Tibial nerve (tissue), 4 donors: ENCODE measurements at regions not wholly inside any gene's neighbourhood (a gene's known extent, or its start where the extent isn't known, plus 50 kb on each side); places are given as distances from the start of the nearest gene placed in this dataset.

ENCODE experiments used
- DNase-seq, 2 donors: peaks; one replicate each; pipeline ENCODE4 v3.0.0-alpha.2; 2019; ENCODE audit warnings: low spot score in 2 of 2
- H3K27ac ChIP-seq, 4 donors: fragments of 200-600 bp; sonication (generic) in 3 of 4; one replicate each; pipeline ENCODE4 v1.5.1; 2017 to 2019; ENCODE audit warnings: mild to moderate bottlenecking in 1 of 4
- H3K27me3 ChIP-seq, 2 donors: fragments of 200-600 bp; sonication (generic) in 1 of 2; one replicate each; pipeline versions ENCODE4 v1.5.1 to v1.6.0; 2017 to 2019
- H3K36me3 ChIP-seq, 3 donors: fragments of 200-600 bp; sonication (generic); one replicate each; pipeline ENCODE4 v1.5.1; 2018 to 2019
- H3K4me1 ChIP-seq, 4 donors: fragments of 200-600 bp; sonication (generic) in 3 of 4; one replicate each; pipeline ENCODE4 v1.5.1; 2017 to 2019
- H3K4me3 ChIP-seq, 4 donors: fragments of 200-600 bp; sonication (generic) in 3 of 4; one replicate each; pipeline ENCODE4 v1.5.1; 2017 to 2019; ENCODE audit warnings: mild to moderate bottlenecking in 1 of 4, moderate library complexity in 1 of 4
- H3K9me3 ChIP-seq, 4 donors: fragments of 200-600 bp; sonication (generic) in 3 of 4; one replicate each; pipeline ENCODE4 v1.5.1; 2017 to 2019
- CTCF ChIP-seq, 5 experiments: fragments of 200-600 bp in 3 of 5; fragments of 450-650 bp in 2 of 5; sonication (generic) in 3 of 5; IDR thresholded peaks; one replicate each; pipeline ENCODE4 v1.5.1; 2016 to 2019; ENCODE audit warnings: antibody characterized with exemption in 5 of 5, mild to moderate bottlenecking in 3 of 5, moderate library complexity in 2 of 5
- EP300 ChIP-seq, 2 donors: sonication (generic); formaldehyde crosslinking; IDR thresholded peaks; one replicate each; pipeline ENCODE4 v1.6.1; 2017; ENCODE audit warnings: antibody characterized with exemption in 2 of 2, mild to moderate bottlenecking in 1 of 2
- POLR2A ChIP-seq, 2 donors: fragments of 450-650 bp; IDR thresholded peaks; one replicate each; pipeline ENCODE4 v1.6.1; 2017; ENCODE audit warnings: antibody characterized with exemption in 2 of 2, mild to moderate bottlenecking in 2 of 2, moderate library complexity in 2 of 2
- WGBS, 2 donors: methylation state at CpG; one replicate each; pipeline ENCODE4 v1.1.5; 2018; 5-methylcytosine and 5-hydroxymethylcytosine counted together

GRCh38 chr5:17720071-17720470 is 85.8 kb downstream of the TAF11L14 start:
- no peaks in the 10 kb centered on the region for H3K27me3 ChIP-seq
- H3K9me3 ChIP-seq: no peaks in the 10 kb centered on the region
- whole genome bisulfite sequencing, 2 donors: 26 to 33% methylated on average over 5 of the region's 5 CpGs
- H3K27ac ChIP-seq: no peak overlapping the region
- H3K4me3 ChIP-seq: no peak overlapping the region
- no peaks in the 10 kb centered on the region for H3K4me1 ChIP-seq
- no peak for DNase-seq
- TF ChIP-seq EP300 (IDR thresholded peaks at IDR 0.05): no peak
- no peak for TF ChIP-seq POLR2A (IDR thresholded peaks at IDR 0.05)
- TF ChIP-seq CTCF (IDR thresholded peaks at IDR 0.05): no peak
- no peaks in the 10 kb centered on the region for H3K36me3 ChIP-seq

DNA sequence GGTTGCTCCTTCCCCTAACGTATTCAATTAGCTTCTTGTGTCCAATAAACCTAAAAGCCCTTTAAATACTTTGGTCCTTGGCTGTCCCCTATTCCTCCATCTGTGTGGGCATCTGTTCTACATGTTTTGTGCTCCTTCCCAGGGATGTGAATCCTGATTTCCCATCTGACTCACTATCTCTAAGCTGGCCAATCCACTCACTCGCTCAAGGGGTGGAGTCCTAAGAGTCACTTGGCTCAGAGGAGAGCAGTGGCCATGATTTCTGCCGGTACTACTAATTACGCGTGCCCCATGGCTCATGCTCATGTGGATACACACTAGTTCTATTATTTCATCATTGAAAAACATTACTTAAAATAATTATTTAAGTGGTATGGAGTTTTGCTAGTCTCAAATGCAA is 89.6 kb downstream of the TAF11L14 start:
- H3K27me3 ChIP-seq: no peaks in the 10 kb centered on the region
- H3K4me1 ChIP-seq: no peaks in the 10 kb centered on the region
- no peak overlapping the region for H3K4me3 ChIP-seq
- no peak for DNase-seq
- TF ChIP-seq EP300 (IDR thresholded peaks at IDR 0.05) (no peak), CTCF (IDR thresholded peaks at IDR 0.05) (no peak), POLR2A (IDR thresholded peaks at IDR 0.05) (no peak)
- no peak overlapping the region for H3K27ac ChIP-seq
- H3K36me3 ChIP-seq: no peaks in the 10 kb centered on the region
- H3K9me3 ChIP-seq: no peaks in the 10 kb centered on the region
- 65 to 66% methylated on average over 5 of the region's 5 CpGs for WGBS, 2 donors

GRCh38 chr5:17727098-17727497 is 92.8 kb downstream of the TAF11L14 start:
- no peak for DNase-seq
- no peak overlapping the region for H3K27ac ChIP-seq
- H3K9me3 ChIP-seq: no peaks in the 10 kb centered on the region
- H3K36me3 ChIP-seq: no peaks in the 10 kb centered on the region
- 44 to 58% methylated on average over 3 of the region's 3 CpGs for WGBS, 2 donors
- no peaks in the 10 kb centered on the region for H3K27me3 ChIP-seq
- no peaks in the 10 kb centered on the region for H3K4me1 ChIP-seq
- TF ChIP-seq POLR2A (IDR thresholded peaks at IDR 0.05): no peak
- no peak for TF ChIP-seq CTCF (IDR thresholded peaks at IDR 0.05)
- TF ChIP-seq EP300 (IDR thresholded peaks at IDR 0.05): no peak
- H3K4me3 ChIP-seq: no peak overlapping the region

DNA sequence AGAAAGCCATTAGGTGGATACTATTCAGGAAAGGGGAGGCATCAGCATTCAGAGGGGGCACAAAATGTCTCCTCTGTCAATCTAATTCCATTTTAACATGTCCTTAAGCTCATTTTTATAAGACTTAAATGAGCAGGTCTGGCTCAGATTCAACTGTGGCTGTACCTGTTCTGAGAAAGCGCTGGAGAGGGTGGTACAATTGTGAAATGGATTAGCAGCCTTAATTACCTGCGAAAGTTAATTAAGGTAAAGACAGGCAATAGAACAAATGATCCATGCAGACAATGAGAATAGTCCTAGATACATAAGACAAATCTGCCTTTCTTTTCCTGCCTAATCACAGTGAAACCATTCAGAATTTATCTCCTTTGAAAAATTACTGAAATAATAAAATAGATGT is 96.2 kb downstream of the TAF11L14 start:
- TF ChIP-seq EP300 (IDR thresholded peaks at IDR 0.05) (no peak), POLR2A (IDR thresholded peaks at IDR 0.05) (no peak), CTCF (IDR thresholded peaks at IDR 0.05) (no peak)
- no peak for DNase-seq
- H3K36me3 ChIP-seq: no peaks in the 10 kb centered on the region
- H3K4me1 ChIP-seq: no peaks in the 10 kb centered on the region
- no peak overlapping the region for H3K4me3 ChIP-seq
- no peaks in the 10 kb centered on the region for H3K27me3 ChIP-seq
- H3K9me3 ChIP-seq: no peaks in the 10 kb centered on the region
- 93 to 94% methylated on average over 2 of the region's 2 CpGs for WGBS, 2 donors
- H3K27ac ChIP-seq: no peak overlapping the region

- no peaks in the 10 kb centered on the region for H3K27me3 ChIP-seq
- H3K9me3 ChIP-seq: no peaks in the 10 kb centered on the region
- DNase-seq: no peak
- TF ChIP-seq CTCF (IDR thresholded peaks at IDR 0.05) (no peak), EP300 (IDR thresholded peaks at IDR 0.05) (no peak), POLR2A (IDR thresholded peaks at IDR 0.05) (no peak)
- no peak overlapping the region for H3K27ac ChIP-seq
- no peaks in the 10 kb centered on the region for H3K36me3 ChIP-seq
- H3K4me1 ChIP-seq: no peaks in the 10 kb centered on the region
- 31 to 40% methylated on average over 3 of the region's 3 CpGs for WGBS, 2 donors
- no peak overlapping the region for H3K4me3 ChIP-seq
These were observed 98.2 kb downstream of the TAF11L14 start for GRCh38 chr5:17732351-17732923.
